Limb (tissue), 2 donors: ENCODE measurements at regions not wholly inside any gene's neighbourhood (a gene's known extent, or its start where the extent isn't known, plus 50 kb on each side); places are given as distances from the start of the nearest gene placed in this dataset.
A peak's percentile ranks its signal among the peaks of the same experiment; 100 is the strongest.
"Not testable (repeated sequence)": the region's sequence is repeated elsewhere in the genome, so short reads cannot be mapped to it uniquely, and the experiment has no call there.

Experiments
- DNase-seq, 2 donors: peaks; one replicate each; pipeline ENCODE4 v3.0.0-alpha.2; 2016; ENCODE audit errors: extremely low spot score in 2 of 2

GRCh38 chr13:87322386-87322785 lies 348.8 kb upstream of the SLITRK5 start:
- DNase-seq, result no peak

- DNase-seq, result no peak
Observed at GRCh38 chr13:87324558-87324957, 346.6 kb upstream of the SLITRK5 start.

GRCh38 chr13:87331178-87331577 lies 340.0 kb upstream of the SLITRK5 start:
- DNase-seq, result no peak

- DNase-seq, result no peak
Observed at GRCh38 chr13:87333599-87333998, 337.6 kb upstream of the SLITRK5 start.

GRCh38 chr13:87334176-87334575 lies 337.0 kb upstream of the SLITRK5 start:
- DNase-seq, result no peak

- DNase-seq, result not testable (repeated sequence)
Observed at GRCh38 chr13:87336346-87336889, 334.8 kb upstream of the SLITRK5 start.

GRCh38 chr13:87344176-87344575 lies 327.0 kb upstream of the SLITRK5 start:
- DNase-seq, result no peak

- DNase-seq, result no peak
Observed at GRCh38 chr13:87355451-87355850, 315.7 kb upstream of the SLITRK5 start.

GRCh38 chr13:87356314-87356713 lies 314.9 kb upstream of the SLITRK5 start:
- no peak for DNase-seq

- DNase-seq, result no peak
Observed at GRCh38 chr13:87358319-87358718, 312.9 kb upstream of the SLITRK5 start.

GRCh38 chr13:87361216-87361615 lies 310.0 kb upstream of the SLITRK5 start:
- DNase-seq, result no peak

GRCh38 chr13:87368639-87369038 lies 302.5 kb upstream of the SLITRK5 start:
- no peak for DNase-seq

GRCh38 chr13:87376081-87376480 lies 295.1 kb upstream of the SLITRK5 start:
- no peak for DNase-seq

GRCh38 chr13:87384099-87384498 lies 287.1 kb upstream of the SLITRK5 start:
- DNase-seq, result no peak

- no peak for DNase-seq
Observed at GRCh38 chr13:87393358-87393757, 277.8 kb upstream of the SLITRK5 start.

- DNase-seq, result no peak
Observed at GRCh38 chr13:87398047-87398446, 273.1 kb upstream of the SLITRK5 start.

GRCh38 chr13:87403748-87404432 lies 267.3 kb upstream of the SLITRK5 start:
- no peak for DNase-seq

- no peak for DNase-seq
Observed at GRCh38 chr13:87426742-87427141, 244.4 kb upstream of the SLITRK5 start.

GRCh38 chr13:87444135-87444534 lies 227.0 kb upstream of the SLITRK5 start:
- DNase-seq, result no peak

GRCh38 chr13:87452281-87452680 lies 218.9 kb upstream of the SLITRK5 start:
- DNase-seq, result no peak

GRCh38 chr13:87453244-87453643 lies 217.9 kb upstream of the SLITRK5 start:
- no peak for DNase-seq

- no peak for DNase-seq
Observed at GRCh38 chr13:87459419-87459818, 211.8 kb upstream of the SLITRK5 start.

GRCh38 chr13:87497426-87497825 lies 173.7 kb upstream of the SLITRK5 start:
- no peak for DNase-seq

GRCh38 chr13:87498681-87499080 lies 172.5 kb upstream of the SLITRK5 start:
- DNase-seq, result peak; percentile 18 to 34
